GM19025 (cell line): ENCODE measurements at regions not wholly inside any gene's neighbourhood (a gene's known extent, or its start where the extent isn't known, plus 50 kb on each side); places are given as distances from the start of the nearest gene placed in this dataset.
"Not testable (repeated sequence)": the region's sequence is repeated elsewhere in the genome, so short reads cannot be mapped to it uniquely, and the experiment has no call there.

Experiments
- ATAC-seq: cut with Tn5 transposase; IDR thresholded peaks from one replicate; pipeline ENCODE4 v1.9.1; 2021; ENCODE audit warnings: mild to moderate bottlenecking, low read depth, moderate library complexity; ENCODE audit not compliant: unreplicated experiment

- no peak for ATAC-seq
Measured at GRCh38 chr7:79664884-79665676, 211.6 kb upstream of the MAGI2 start.

- ATAC-seq = no peak
Measured at GRCh38 chr7:79658304-79658703, 204.8 kb upstream of the MAGI2 start.

GRCh38 chr7:79653136-79653631, 199.7 kb upstream of the MAGI2 start:
- no peak for ATAC-seq

DNA sequence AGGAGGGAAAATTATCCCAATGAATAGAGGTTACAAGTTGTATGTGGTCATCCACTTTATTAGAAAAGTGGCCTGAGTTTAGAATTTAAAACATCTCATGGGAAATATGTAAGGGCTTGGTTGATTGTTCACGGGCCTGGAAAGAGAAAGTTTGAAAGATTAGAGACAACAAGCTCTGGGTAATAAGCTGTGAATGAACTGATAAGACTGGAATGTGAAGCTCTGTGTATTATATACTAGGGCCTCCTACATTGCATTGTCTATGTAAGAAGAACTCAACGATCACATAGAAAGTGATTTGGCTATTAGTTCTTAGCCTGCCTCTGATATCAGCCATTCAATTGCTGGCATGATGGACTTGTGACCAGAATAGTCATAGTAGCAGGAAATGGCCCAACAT, 199.2 kb upstream of the MAGI2 start:
- no peak for ATAC-seq

- no peak for ATAC-seq
Measured at GRCh38 chr7:79647711-79648110, 194.2 kb upstream of the MAGI2 start.

GRCh38 chr7:79646278-79646677, 192.8 kb upstream of the MAGI2 start:
- no peak for ATAC-seq

DNA sequence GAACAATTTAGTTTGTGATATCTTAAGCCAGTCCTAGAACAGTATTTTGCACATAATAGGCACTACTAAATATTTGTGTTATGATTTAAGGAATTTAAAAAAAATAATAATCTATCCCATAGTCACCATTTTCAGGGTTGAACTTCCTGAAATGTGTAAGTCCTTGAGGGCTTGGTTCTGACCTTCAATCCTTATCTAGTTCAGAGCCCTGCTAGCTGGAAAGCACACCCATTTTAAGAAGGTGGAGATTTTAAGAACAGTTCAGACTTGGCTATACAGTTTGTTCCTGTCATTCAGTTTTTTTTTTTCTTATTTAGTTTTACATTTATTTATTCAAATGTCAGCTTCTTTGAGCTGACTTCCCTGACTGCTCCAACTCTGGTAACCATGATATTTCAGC, 183.4 kb upstream of the MAGI2 start:
- ATAC-seq = no peak

DNA sequence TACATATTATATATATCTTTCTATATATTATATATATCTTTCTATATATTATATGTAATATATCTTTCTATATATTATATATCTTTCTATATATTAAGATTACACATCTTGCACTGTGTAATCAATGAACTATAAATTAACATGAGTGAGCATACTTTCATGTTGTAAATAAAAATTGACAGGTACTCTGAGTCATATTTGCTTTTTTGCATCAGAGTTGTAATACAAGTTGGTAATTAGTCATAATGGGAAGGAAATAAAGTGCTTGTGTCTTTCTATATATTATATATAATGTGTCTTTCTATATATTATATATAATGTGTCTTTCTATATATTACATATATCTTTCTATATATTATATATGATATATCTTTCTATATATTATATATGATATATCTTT, 172.5 kb upstream of the MAGI2 start:
- not testable (repeated sequence) for ATAC-seq

DNA sequence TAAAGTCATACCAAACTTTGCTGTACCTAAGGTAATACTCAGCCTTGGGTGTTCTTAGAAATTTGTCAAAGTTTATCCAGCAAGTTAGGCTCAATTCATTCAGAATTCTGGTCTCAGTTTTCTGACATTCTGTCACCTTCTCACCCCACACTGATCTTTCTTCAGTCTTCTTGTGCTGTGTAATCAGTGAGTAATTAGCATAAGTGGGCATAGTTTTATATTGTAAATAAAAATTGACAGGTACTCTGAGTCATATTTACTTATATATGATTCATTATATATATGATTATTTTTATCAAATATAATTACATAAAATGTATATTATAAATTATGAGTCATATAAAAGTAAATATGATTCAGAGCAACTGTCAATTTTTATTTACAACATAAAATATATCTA, 170.9 kb upstream of the MAGI2 start:
- ATAC-seq = no peak

DNA sequence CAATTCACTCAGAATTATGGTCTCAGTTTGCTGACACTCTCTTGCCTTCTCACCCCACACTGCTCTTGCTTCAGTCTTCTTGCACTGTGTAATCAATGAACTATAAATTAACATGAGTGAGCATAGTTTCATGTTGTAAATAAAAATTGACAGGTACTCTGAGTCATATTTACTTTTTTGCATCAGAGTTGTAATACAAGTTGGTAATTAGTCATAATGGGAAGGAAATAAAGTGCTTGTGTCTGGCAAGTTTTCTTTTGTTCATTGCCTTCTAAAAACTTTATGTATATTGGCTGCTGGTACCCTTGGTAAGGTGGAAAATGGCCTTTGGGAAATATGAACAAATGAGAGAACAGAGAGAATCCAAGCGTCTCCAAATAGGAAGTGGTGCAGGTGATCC, 169.3 kb upstream of the MAGI2 start:
- ATAC-seq = no peak

DNA sequence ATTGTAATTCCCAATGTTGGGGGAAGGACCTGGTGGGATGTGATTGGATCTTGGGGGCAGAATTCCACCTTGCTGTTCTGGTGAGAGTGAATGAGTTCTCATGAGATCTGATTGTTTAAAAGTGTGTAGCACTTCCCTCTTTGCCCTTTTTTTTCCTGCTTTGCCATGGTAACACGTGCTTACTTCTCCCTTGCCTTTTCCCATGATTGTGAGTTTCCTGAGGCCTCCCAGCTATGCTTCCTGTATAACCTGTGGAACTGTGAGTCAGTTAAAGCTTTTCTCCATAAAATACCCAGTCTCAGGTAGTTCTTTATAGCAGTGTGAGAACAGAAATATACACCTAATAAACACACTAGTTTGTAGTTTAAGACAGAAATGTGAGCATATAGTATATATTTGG, 166.8 kb upstream of the MAGI2 start:
- no peak for ATAC-seq

DNA sequence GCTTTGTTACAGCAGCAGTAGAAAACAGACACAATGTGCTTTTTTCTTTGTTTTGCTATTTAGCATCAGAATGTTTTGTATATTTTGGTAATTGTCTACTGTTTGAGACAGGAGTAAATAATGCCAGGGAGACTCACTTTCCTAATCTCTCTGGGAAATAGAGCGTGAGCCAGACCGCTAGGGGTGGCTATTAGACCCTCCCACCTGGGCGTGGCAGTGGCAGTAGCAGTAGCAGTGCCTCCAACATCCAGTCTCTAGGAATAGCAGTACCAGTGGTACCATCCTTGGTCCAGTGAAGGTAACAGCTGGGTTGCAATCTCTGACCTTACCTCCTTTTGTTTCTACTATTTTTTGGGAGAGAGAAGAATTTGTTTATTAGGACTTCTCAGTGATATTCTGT, 165.7 kb upstream of the MAGI2 start:
- no peak for ATAC-seq

GRCh38 chr7:79615871-79616640, 162.6 kb upstream of the MAGI2 start:
- ATAC-seq = no peak

- ATAC-seq = no peak
Measured at GRCh38 chr7:79615466-79615865, 162.0 kb upstream of the MAGI2 start.

GRCh38 chr7:79612903-79613302, 159.4 kb upstream of the MAGI2 start:
- ATAC-seq = no peak

DNA sequence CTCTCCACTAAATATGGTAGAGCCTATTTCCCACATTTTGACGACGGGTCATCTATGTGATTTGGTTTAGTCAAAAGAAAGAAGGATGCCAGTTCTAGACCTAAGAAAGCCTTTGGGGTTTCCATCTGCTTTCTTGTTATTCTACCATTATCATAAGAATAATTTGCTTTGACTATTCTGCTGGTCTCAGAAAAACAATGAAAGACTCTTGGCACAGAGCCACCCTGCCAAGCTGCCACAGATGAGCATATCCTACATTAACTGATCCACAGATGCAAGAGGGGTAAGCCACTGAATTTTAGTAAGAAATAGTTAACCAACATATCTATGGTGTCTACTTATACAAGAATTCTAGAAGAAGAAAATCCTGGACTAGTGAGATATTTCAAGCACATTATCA, 158.6 kb upstream of the MAGI2 start:
- no peak for ATAC-seq

DNA sequence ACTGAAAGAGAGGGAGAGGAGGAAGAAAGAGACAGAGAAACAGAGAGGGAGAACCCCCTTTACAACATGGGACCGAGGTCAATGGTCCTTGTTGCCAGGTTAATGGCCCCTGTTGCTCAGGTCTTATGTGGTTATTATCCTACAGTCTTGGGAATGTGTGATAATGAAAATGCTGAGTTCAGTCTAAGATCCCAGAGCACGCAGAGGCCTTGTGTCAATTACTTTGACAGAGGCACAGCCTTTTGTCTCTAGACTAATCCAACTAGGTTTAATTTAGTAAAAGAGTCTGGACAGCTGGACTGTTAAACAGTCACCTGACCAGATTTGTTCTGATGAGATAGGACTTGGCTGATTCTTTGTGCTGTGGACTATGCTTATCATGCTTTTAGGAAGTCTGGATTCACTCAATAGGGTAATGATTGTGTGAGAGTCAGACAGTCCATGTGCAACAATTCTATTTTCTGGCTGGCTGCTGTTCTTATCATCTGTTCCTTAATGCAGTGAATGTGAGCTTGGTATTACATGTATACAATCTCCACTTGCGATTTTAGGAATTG, 157.4 kb upstream of the MAGI2 start:
- no peak for ATAC-seq

- ATAC-seq = no peak
Measured at GRCh38 chr7:79610313-79610712, 156.8 kb upstream of the MAGI2 start.

DNA sequence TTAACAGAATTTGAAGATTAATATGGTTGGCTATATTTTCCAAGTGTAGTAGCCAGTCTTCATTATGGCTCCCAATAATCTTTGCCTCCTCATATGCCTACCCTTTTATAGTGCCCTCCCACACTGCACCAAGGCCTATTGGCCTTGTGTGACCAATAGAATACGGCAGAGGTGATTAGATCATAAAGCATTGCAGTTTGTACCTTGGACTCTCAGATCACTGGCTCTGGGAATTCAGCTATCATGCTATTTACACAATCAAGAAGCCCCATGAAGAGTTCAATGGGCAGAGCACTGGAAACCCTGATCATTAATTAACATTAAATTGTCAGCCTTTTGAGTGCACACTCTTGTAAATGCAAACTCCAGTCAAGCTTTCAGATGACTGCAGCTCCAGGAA, 154.5 kb upstream of the MAGI2 start:
- no peak for ATAC-seq

DNA sequence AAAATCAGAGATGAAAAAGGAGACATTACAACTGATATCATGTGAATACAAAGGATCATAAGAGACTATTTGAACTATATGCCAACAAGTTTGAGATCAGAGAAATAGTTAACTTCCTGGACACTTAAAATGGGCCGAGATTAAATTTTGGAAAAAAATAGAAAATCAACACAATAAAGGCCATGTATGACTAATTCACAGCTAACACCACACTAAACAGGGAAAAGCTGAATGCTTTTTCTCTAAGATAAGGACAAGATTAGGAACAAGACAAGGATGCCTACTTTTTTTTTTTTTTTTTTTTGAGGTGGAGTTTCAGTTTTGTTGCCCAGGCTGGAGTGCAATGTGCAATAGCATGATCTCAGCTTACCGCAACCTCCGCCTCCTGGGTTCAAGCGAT, 151.4 kb upstream of the MAGI2 start:
- ATAC-seq = no peak

GRCh38 chr7:79598351-79598750, 144.9 kb upstream of the MAGI2 start:
- no peak for ATAC-seq

- not testable (repeated sequence) for ATAC-seq
Measured at GRCh38 chr7:79594671-79595070, 141.2 kb upstream of the MAGI2 start.
